MM.1S (cell line): ENCODE measurements at regions not wholly inside any gene's neighbourhood (a gene's known extent, or its start where the extent isn't known, plus 50 kb on each side); places are given as distances from the start of the nearest gene placed in this dataset.

Experiments used
- CTCF ChIP-seq: fragments of 300-600 bp; sonication (generic); IDR thresholded peaks from 2 replicates; pipeline ENCODE4 v1.5.1; 2016; ENCODE audit warnings: antibody characterized with exemption, low read length, mixed read lengths
- EZH2phosphoT487 ChIP-seq: fragments of 300-600 bp; sonication (generic); IDR thresholded peaks from 2 replicates; pipeline ENCODE4 v1.6.1; 2018; ENCODE audit warnings: antibody characterized with exemption, low read length

GRCh38 chr9:82333671-82334070, 345.1 kb downstream of the SPATA31D1 start:
- TF ChIP-seq CTCF (no peak), EZH2phosphoT487 (no peak)
